ENCODE measurements at regions not wholly inside any gene's neighbourhood (a gene's known extent, or its start where the extent isn't known, plus 50 kb on each side); places are given as distances from the start of the nearest gene placed in this dataset.

- TF ChIP-seq POLR2AphosphoS5 (IDR thresholded peaks at IDR 0.05; ENCODE audit: low read depth) (no peak), CREB1 (CRISPR knock-in tag; IDR thresholded peaks at IDR 0.05; ENCODE audit: low read depth) (no peak)
Observed at GRCh38 chr16:50441486-50442157, 72.8 kb upstream of the BRD7 start (continued).

- Mint-ChIP-seq H3K27me3 (ENCODE audit: insufficient read depth, low read depth, poor library complexity) (peaks cover 6% of the 10 kb centered on the region), H3K27ac (no peak overlapping the region), H3K4me1 (no peaks in the 10 kb centered on the region; the same call in 1 of the 3 replicates), H3K9me3 (peaks cover 57% of the 10 kb centered on the region), H3K4me3 (no peak overlapping the region), H3K36me3 (ENCODE audit: low read depth) (peaks cover 36% of the 10 kb centered on the region)
- H4K20me1 ChIP-seq (replicated peaks; ENCODE audit: insufficient read depth) = no peaks in the 10 kb centered on the region
- H3K4me1 ChIP-seq (ENCODE audit: insufficient read depth) = 0 out of 2 replicates have a peak, but pooled peaks cover 3% of the 10 kb centered on the region
- DNase-seq (ENCODE audit: low spot score) (no peak), ATAC-seq (no peak)
- H3K4me2 ChIP-seq = no peak overlapping the region
- H3F3A ChIP-seq (replicated peaks; ENCODE audit: low read depth) = no peaks in the 10 kb centered on the region
- no peaks in the 10 kb centered on the region for H3K27me3 ChIP-seq (ENCODE audit: insufficient read depth)
- TF ChIP-seq CTCF (conservative IDR thresholded peaks at IDR 0.05; ENCODE audit: low read depth in 2 of 2) (no peak), REST (IDR thresholded peaks at IDR 0.05; ENCODE audit: unreplicated experiment) (no peak), JUNB (IDR thresholded peaks at IDR 0.05; ENCODE audit: unreplicated experiment) (no peak), CREB1 (CRISPR knock-in tag; IDR thresholded peaks at IDR 0.05; ENCODE audit: low read depth) (no peak), EZH2 (IDR thresholded peaks at IDR 0.05; ENCODE audit: low read depth, unreplicated experiment) (no peak), ZNF331 (CRISPR knock-in tag; IDR thresholded peaks at IDR 0.05; ENCODE audit: low read depth) (no peak), NANOG (IDR thresholded peaks at IDR 0.05; ENCODE audit: borderline replicate concordance) (no peak), STAT1 (IDR thresholded peaks at IDR 0.05; ENCODE audit: unreplicated experiment) (no peak), POLR2AphosphoS5 (IDR thresholded peaks at IDR 0.05; ENCODE audit: low read depth) (no peak), ZNF114 (CRISPR knock-in tag; IDR thresholded peaks at IDR 0.05) (no peak), EZH2phosphoT487 (IDR thresholded peaks at IDR 0.05; ENCODE audit: unreplicated experiment) (no peak)
- TF ChIP-seq, protein P1, sequence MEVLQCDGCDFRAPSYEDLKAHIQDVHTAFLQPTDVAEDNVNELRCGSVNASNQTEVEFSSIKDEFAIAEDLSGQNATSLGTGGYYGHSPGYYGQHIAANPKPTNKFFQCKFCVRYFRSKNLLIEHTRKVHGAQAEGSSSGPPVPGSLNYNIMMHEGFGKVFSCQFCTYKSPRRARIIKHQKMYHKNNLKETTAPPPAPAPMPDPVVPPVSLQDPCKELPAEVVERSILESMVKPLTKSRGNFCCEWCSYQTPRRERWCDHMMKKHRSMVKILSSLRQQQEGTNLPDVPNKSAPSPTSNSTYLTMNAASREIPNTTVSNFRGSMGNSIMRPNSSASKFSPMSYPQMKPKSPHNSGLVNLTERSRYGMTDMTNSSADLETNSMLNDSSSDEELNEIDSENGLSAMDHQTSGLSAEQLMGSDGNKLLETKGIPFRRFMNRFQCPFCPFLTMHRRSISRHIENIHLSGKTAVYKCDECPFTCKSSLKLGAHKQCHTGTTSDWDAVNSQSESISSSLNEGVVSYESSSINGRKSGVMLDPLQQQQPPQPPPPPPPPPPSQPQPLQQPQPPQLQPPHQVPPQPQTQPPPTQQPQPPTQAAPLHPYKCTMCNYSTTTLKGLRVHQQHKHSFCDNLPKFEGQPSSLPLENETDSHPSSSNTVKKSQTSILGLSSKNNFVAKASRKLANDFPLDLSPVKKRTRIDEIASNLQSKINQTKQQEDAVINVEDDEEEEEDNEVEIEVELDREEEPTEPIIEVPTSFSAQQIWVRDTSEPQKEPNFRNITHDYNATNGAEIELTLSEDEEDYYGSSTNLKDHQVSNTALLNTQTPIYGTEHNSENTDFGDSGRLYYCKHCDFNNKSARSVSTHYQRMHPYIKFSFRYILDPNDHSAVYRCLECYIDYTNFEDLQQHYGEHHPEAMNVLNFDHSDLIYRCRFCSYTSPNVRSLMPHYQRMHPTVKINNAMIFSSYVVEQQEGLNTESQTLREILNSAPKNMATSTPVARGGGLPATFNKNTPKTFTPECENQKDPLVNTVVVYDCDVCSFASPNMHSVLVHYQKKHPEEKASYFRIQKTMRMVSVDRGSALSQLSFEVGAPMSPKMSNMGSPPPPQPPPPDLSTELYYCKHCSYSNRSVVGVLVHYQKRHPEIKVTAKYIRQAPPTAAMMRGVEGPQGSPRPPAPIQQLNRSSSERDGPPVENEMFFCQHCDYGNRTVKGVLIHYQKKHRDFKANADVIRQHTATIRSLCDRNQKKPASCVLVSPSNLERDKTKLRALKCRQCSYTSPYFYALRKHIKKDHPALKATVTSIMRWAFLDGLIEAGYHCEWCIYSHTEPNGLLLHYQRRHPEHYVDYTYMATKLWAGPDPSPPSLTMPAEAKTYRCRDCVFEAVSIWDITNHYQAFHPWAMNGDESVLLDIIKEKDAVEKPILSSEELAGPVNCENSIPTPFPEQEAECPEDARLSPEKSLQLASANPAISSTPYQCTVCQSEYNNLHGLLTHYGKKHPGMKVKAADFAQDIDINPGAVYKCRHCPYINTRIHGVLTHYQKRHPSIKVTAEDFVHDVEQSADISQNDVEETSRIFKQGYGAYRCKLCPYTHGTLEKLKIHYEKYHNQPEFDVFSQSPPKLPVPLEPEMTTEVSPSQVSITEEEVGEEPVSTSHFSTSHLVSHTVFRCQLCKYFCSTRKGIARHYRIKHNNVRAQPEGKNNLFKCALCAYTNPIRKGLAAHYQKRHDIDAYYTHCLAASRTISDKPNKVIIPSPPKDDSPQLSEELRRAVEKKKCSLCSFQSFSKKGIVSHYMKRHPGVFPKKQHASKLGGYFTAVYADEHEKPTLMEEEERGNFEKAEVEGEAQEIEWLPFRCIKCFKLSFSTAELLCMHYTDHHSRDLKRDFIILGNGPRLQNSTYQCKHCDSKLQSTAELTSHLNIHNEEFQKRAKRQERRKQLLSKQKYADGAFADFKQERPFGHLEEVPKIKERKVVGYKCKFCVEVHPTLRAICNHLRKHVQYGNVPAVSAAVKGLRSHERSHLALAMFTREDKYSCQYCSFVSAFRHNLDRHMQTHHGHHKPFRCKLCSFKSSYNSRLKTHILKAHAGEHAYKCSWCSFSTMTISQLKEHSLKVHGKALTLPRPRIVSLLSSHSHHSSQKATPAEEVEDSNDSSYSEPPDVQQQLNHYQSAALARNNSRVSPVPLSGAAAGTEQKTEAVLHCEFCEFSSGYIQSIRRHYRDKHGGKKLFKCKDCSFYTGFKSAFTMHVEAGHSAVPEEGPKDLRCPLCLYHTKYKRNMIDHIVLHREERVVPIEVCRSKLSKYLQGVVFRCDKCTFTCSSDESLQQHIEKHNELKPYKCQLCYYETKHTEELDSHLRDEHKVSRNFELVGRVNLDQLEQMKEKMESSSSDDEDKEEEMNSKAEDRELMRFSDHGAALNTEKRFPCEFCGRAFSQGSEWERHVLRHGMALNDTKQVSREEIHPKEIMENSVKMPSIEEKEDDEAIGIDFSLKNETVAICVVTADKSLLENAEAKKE (CRISPR knock-in tag; IDR thresholded peaks at IDR 0.05) = no peak
- TF ChIP-seq, protein P2, sequence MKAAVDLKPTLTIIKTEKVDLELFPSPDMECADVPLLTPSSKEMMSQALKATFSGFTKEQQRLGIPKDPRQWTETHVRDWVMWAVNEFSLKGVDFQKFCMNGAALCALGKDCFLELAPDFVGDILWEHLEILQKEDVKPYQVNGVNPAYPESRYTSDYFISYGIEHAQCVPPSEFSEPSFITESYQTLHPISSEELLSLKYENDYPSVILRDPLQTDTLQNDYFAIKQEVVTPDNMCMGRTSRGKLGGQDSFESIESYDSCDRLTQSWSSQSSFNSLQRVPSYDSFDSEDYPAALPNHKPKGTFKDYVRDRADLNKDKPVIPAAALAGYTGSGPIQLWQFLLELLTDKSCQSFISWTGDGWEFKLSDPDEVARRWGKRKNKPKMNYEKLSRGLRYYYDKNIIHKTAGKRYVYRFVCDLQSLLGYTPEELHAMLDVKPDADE (IDR thresholded peaks at IDR 0.05) = no peak
- no peak overlapping the region for H3K27ac ChIP-seq (ENCODE audit: low read depth)
- no peaks in the 10 kb centered on the region for H3K79me2 ChIP-seq (replicated peaks; ENCODE audit: insufficient read depth)
- H3K9me2 ChIP-seq (ENCODE audit: insufficient read depth) = no peaks in the 10 kb centered on the region
- H2AFZ ChIP-seq = no peak overlapping the region
- 0 out of 2 replicates have a peak, but pooled peaks cover 6% of the 10 kb centered on the region for H3K36me3 ChIP-seq (ENCODE audit: insufficient read depth)
- H3K4me3 ChIP-seq = no peak overlapping the region
Observed at GRCh38 chr16:50440991-50441390, 72.2 kb upstream of the BRD7 start.

Measured in GM23338 (cell line).